Neural crest cell (in vitro differentiated cells): ENCODE measurements at regions not wholly inside any gene's neighbourhood (a gene's known extent, or its start where the extent isn't known, plus 50 kb on each side); places are given as distances from the start of the nearest gene placed in this dataset.
A peak's percentile ranks its signal among the peaks of the same experiment; 100 is the strongest.

Experiments
- DNase-seq: peaks from one replicate; pipeline ENCODE4 v3.0.0; 2021; ENCODE audit warnings: low read depth, mixed read lengths, low spot score
- H3K27ac Mint-ChIP-seq: one replicate; pipeline ENCODE4 v1.8.0; 2021; ENCODE audit warnings: mild to moderate bottlenecking, mixed read lengths; ENCODE audit not compliant: unreplicated experiment
- H3K27me3 Mint-ChIP-seq: 2 replicates; pipeline ENCODE4 v1.8.0; 2021; ENCODE audit warnings: low read depth, mild to moderate bottlenecking, mixed read lengths
- H3K36me3 Mint-ChIP-seq: 2 replicates; pipeline ENCODE4 v1.8.0; 2021; ENCODE audit warnings: low read depth, mild to moderate bottlenecking, mixed read lengths
- H3K4me1 Mint-ChIP-seq: 2 replicates; pipeline ENCODE4 v1.8.0; 2021; ENCODE audit warnings: mixed read lengths
- H3K4me3 Mint-ChIP-seq: one replicate; pipeline ENCODE4 v1.8.0; 2021; ENCODE audit warnings: mild to moderate bottlenecking, mixed read lengths
- H3K9me3 Mint-ChIP-seq: 2 replicates; pipeline ENCODE4 v1.8.0; 2021; ENCODE audit warnings: mixed read lengths
- CTCF ChIP-seq: fragments of 200-600 bp; sonication (generic); conservative IDR thresholded peaks from 2 replicates; pipeline ENCODE4 v1.5.0; 2021; ENCODE audit warnings: antibody characterized with exemption, mild to moderate bottlenecking

DNA sequence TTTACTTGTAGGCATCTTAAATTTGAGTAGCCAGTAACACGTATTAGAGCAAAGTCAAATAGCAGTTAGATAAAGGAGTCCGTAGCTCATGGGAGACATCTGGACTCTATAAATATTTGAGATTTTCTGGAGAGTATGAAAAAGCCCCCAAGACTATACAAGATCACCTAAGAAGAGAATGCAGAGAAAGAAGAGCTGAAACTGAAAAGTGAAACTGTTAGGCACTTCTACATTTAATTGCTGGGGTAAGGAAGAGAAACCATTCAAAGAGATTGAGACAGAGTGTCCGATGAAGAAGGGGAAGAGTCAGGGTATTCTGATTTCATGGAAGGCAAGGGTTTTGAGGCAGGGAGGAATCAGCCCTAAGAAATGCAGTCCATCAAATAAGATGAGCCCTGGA is 2372.1 kb downstream of the MAT2B start:
- Mint-ChIP-seq H3K9me3 (peaks cover 4% of the 10 kb centered on the region), H3K4me1 (no peaks in the 10 kb centered on the region), H3K27me3 (no peaks in the 10 kb centered on the region), H3K4me3 (no peak overlapping the region), H3K36me3 (no peaks in the 10 kb centered on the region), H3K27ac (no peak overlapping the region)
- no peak for TF ChIP-seq CTCF
- no peak for DNase-seq

- Mint-ChIP-seq H3K9me3 (peaks cover 4% of the 10 kb centered on the region), H3K27ac (no peak overlapping the region), H3K4me1 (no peaks in the 10 kb centered on the region), H3K27me3 (no peaks in the 10 kb centered on the region), H3K4me3 (no peak overlapping the region), H3K36me3 (no peaks in the 10 kb centered on the region)
- no peak for DNase-seq
- TF ChIP-seq CTCF, result peak; percentile 25
Measured at GRCh38 chr5:165881259-165881658, 2375.8 kb downstream of the MAT2B start.

GRCh38 chr5:165882099-165882498 is 2376.7 kb downstream of the MAT2B start:
- peaks cover 4% of the 10 kb centered on the region for H3K9me3 Mint-ChIP-seq
- no peaks in the 10 kb centered on the region for H3K36me3 Mint-ChIP-seq
- DNase-seq, result no peak
- no peak overlapping the region for H3K27ac Mint-ChIP-seq
- no peak for TF ChIP-seq CTCF
- H3K27me3 Mint-ChIP-seq, result no peaks in the 10 kb centered on the region
- no peak overlapping the region for H3K4me3 Mint-ChIP-seq
- no peaks in the 10 kb centered on the region for H3K4me1 Mint-ChIP-seq

DNA sequence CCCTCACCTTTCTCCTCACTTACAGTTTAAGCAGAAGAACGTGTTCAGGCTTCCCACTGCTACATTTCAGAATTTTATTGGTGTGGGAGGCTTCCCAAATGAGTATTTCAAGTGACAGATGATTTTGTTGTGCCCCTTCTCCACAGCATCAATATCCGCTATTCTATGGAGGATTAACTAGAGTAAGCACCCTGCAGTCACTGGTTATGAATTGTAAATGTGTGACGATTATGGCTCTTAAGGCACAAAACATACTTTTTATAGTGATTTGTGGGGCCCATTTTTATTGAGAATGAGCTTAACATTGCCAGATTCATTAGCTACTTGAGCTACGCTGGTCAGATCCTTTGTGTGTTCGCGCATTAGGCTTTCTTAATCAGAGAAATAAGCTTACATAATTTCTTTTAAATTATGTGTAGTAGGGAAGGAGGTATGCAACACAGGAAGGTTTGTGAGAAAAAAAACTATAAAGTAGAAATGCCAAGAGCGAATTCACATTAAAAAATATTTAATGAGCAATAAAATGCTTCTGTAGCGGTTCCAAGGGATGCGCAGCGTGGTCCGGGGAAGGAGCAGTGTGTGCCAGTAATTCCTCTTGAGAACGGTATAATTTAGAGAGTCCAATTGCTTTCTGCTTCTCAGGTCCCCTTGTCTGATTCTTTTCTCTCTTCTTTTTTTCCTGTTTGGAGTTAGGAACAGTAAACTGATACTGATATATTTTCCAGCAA is 2380.4 kb downstream of the MAT2B start:
- Mint-ChIP-seq H3K27ac (no peak overlapping the region), H3K4me3 (no peak overlapping the region), H3K27me3 (no peaks in the 10 kb centered on the region), H3K36me3 (no peaks in the 10 kb centered on the region), H3K9me3 (no peaks in the 10 kb centered on the region), H3K4me1 (no peaks in the 10 kb centered on the region)
- no peak for DNase-seq
- no peak for TF ChIP-seq CTCF

DNA sequence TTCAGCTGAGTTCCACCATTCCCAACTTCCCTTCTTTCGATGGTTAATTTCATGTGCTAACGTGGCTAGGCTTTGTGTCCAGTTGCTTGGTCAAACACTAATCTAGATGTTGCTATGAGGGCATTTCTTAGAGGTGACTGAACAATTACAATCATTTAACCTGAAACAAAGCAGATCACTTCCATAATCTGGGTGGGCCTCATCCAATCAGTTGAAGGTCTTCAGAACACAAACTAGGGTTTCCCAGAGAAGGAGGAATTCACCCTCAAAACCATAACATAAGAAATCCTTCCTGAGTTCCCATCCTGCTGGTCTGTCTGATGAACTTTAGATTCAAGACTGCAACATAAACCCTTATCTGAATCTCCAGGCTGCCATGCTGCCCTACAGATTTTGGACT is 2381.7 kb downstream of the MAT2B start:
- no peaks in the 10 kb centered on the region for H3K36me3 Mint-ChIP-seq
- DNase-seq, result no peak
- H3K4me1 Mint-ChIP-seq, result no peaks in the 10 kb centered on the region
- H3K27ac Mint-ChIP-seq, result no peak overlapping the region
- no peaks in the 10 kb centered on the region for H3K9me3 Mint-ChIP-seq
- no peak overlapping the region for H3K4me3 Mint-ChIP-seq
- no peaks in the 10 kb centered on the region for H3K27me3 Mint-ChIP-seq
- TF ChIP-seq CTCF, result no peak
